ENCODE measurements at regions not wholly inside any gene's neighbourhood (a gene's known extent, or its start where the extent isn't known, plus 50 kb on each side); places are given as distances from the start of the nearest gene placed in this dataset.

DNA sequence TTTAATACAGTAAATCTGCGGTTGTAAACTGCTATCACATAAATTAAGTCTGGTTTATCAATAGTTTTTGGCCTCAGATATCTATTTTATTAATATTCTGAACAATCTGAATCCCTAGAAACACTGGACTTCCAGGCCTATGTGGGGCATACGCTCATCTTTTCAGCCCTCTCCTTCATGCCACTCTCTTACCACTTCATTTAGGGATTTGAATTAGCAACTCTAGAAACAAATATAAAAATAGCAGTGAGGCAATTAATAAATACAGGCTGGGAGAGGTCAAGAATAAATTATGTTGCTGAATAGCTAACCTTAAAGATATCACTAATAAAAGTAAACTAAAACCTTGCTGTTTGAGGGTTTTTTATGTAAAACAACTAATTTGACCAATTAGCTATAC, 480.3 kb upstream of the CD180 start:
- H3K9me3 ChIP-seq: no peaks in the 10 kb centered on the region
- no peaks in the 10 kb centered on the region for H4K20me1 ChIP-seq
- no peak for TF ChIP-seq Cebpa-rat (IDR thresholded peaks at IDR 0.05)
- no peak overlapping the region for H3K9ac ChIP-seq
- no peak overlapping the region for H3K4me3 ChIP-seq
- no peaks in the 10 kb centered on the region for H3K27me3 ChIP-seq
- H3K36me3 ChIP-seq: no peaks in the 10 kb centered on the region
- no peak overlapping the region for H3K4me2 ChIP-seq
- no peak overlapping the region for H3K27ac ChIP-seq
- peaks cover 15% of the 10 kb centered on the region for H3K4me1 ChIP-seq

DNA sequence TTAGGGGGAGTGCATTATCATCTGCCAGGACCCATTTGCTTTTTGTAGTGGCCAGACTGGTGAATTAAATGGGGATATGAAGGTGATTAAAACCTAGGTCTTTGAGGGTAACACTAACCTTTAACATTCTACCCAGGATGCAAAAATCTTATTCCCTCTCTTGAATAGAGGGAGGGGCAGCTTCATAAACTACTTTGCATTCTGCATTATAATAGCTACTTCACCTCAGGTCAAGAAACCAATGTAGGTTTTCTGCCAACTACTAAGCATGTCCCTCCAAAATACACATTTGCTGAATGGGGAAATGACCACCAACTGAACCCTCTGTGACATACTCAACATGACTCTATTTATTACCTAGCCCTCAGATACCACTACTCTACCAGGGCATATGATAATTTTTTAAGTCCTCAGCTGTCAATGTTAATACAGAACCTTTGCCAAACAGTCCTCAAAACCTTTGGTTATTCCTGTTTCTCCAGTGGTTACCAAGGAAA, 477.6 kb upstream of the CD180 start:
- Histone ChIP-seq H3K27me3 (no peaks in the 10 kb centered on the region), H3K36me3 (no peaks in the 10 kb centered on the region), H3K4me1 (peaks cover 15% of the 10 kb centered on the region), H3K4me3 (no peak overlapping the region), H4K20me1 (no peaks in the 10 kb centered on the region), H3K4me2 (no peak overlapping the region), H3K27ac (no peak overlapping the region), H3K9me3 (no peaks in the 10 kb centered on the region), H3K9ac (no peak overlapping the region)
- TF ChIP-seq Cebpa-rat (IDR thresholded peaks at IDR 0.05): no peak

DNA sequence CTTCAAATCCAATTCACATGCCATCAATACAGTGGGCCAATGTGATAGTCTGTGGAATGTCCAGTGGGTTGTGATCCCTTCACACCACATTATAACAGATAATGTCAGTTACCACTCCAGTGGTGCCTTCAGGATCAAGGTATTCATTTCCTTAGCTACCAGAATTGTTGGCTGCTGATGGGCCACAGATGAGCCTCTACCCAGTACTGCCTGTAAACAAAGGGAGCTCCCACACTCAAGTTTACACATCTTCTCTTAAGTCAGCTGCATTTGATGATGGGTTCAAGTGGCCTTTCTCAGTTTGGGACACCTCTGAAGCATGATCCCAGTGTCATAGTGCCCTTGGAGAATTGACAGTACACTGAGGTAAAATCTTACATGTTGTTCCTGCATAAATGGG, 477.0 kb upstream of the CD180 start:
- H4K20me1 ChIP-seq: no peaks in the 10 kb centered on the region
- no peaks in the 10 kb centered on the region for H3K27me3 ChIP-seq
- no peak overlapping the region for H3K9ac ChIP-seq
- no peaks in the 10 kb centered on the region for H3K36me3 ChIP-seq
- H3K27ac ChIP-seq: no peak overlapping the region
- peaks cover 15% of the 10 kb centered on the region for H3K4me1 ChIP-seq
- no peak overlapping the region for H3K4me2 ChIP-seq
- H3K9me3 ChIP-seq: no peaks in the 10 kb centered on the region
- no peak overlapping the region for H3K4me3 ChIP-seq
- no peak for TF ChIP-seq Cebpa-rat (IDR thresholded peaks at IDR 0.05)

GRCh38 chr5:67673180-67673579, 476.6 kb upstream of the CD180 start:
- no peaks in the 10 kb centered on the region for H4K20me1 ChIP-seq

DNA sequence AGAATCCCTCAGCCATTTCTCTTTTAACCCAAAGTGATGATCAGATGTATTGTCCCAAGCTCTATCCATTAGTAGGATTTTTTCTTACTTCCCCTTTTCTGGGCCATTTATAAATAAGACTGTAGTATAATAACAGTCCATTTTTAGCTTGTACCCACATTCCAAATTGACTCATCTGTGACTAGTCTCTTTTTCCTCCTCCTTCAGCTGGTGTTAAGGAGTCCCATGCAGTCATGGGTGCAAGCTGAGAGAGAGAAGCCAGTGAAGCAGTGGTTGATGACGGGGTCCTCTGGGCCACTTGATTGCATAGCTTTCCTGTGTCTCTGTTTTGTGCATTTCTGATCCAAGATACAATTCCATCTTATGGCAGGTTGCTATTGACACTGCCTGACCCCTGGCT, 476.0 kb upstream of the CD180 start:
- Histone ChIP-seq H3K36me3 (no peaks in the 10 kb centered on the region), H3K27me3 (no peaks in the 10 kb centered on the region), H3K4me1 (peaks cover 15% of the 10 kb centered on the region), H4K20me1 (no peaks in the 10 kb centered on the region), H3K9me3 (0 out of 2 replicates have a peak, but pooled peaks cover 3% of the 10 kb centered on the region), H3K9ac (no peak overlapping the region), H3K4me3 (no peak overlapping the region), H3K4me2 (peak overlapping the region; percentile 27; the same call in 1 of the 2 replicates), H3K27ac (no peak overlapping the region)
- TF ChIP-seq Cebpa-rat (IDR thresholded peaks at IDR 0.05): no peak

More at GRCh38 chr5:67673180-67673579, 476.6 kb upstream of the CD180 start:
- Histone ChIP-seq H3K4me1 (peaks cover 15% of the 10 kb centered on the region), H3K36me3 (no peaks in the 10 kb centered on the region), H3K27me3 (no peaks in the 10 kb centered on the region), H3K4me2 (peak overlapping the region; percentile 27; the same call in 1 of the 2 replicates), H3K9ac (no peak overlapping the region), H3K4me3 (no peak overlapping the region), H3K27ac (no peak overlapping the region), H3K9me3 (no peaks in the 10 kb centered on the region)
- TF ChIP-seq Cebpa-rat (IDR thresholded peaks at IDR 0.05): no peak

GRCh38 chr5:67669916-67670315, 473.3 kb upstream of the CD180 start:
- Histone ChIP-seq H3K27ac (no peak overlapping the region), H3K9me3 (peaks cover 22% of the 10 kb centered on the region), H3K4me3 (no peak overlapping the region), H3K9ac (no peak overlapping the region), H3K4me2 (no peak overlapping the region), H3K27me3 (no peaks in the 10 kb centered on the region), H4K20me1 (no peaks in the 10 kb centered on the region), H3K4me1 (peaks cover 15% of the 10 kb centered on the region), H3K36me3 (no peaks in the 10 kb centered on the region)
- no peak for TF ChIP-seq Cebpa-rat (IDR thresholded peaks at IDR 0.05)

DNA sequence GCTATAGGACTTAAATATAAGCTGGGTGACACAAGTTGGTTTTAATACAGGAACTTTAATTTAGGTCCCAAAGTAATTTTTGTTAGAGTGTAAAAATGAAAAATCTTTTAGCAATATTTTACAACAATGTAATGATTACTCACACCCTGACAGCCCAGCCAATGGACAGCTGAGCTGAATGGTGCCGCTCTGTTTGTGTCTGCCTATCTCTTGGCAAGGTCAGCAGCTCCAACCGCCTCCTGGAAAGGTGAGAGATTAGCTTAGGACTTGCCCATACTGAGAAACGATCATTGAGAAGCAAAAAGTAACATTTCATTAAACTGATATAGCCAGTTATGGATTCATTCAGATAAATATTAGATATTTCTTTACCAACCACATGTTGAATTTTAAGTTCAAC, 463.6 kb upstream of the CD180 start:
- Histone ChIP-seq H3K9me3 (no peaks in the 10 kb centered on the region), H3K27me3 (no peaks in the 10 kb centered on the region), H3K36me3 (no peaks in the 10 kb centered on the region), H3K4me2 (no peak overlapping the region), H3K4me1 (no peaks in the 10 kb centered on the region), H4K20me1 (no peaks in the 10 kb centered on the region), H3K9ac (no peak overlapping the region), H3K4me3 (no peak overlapping the region), H3K27ac (no peak overlapping the region)
- no peak for TF ChIP-seq Cebpa-rat (IDR thresholded peaks at IDR 0.05)

DNA sequence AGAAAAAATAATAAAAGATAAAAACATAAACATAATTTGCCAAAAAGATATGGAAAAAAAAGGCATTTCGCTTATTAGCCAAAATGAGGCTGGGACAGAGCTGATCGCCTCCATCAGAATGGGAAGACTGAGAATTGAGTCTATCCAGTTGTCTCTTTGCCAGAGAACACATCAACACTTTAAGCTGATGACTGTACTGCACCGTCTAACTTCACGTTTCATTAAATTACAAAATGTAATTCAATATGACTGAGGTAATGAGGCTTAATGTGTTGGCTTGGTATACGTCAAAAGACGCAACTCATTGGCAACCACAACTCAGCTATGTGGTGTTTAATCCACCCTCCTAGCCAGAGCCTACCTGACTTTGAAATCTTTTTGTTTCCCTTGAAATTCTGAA, 462.7 kb upstream of the CD180 start:
- Histone ChIP-seq H3K4me1 (no peaks in the 10 kb centered on the region), H3K27ac (no peak overlapping the region), H3K27me3 (no peaks in the 10 kb centered on the region), H3K4me3 (no peak overlapping the region), H3K9me3 (no peaks in the 10 kb centered on the region), H3K4me2 (no peak overlapping the region), H3K9ac (no peak overlapping the region), H3K36me3 (no peaks in the 10 kb centered on the region), H4K20me1 (no peaks in the 10 kb centered on the region)
- no peak for TF ChIP-seq Cebpa-rat (IDR thresholded peaks at IDR 0.05)

GRCh38 chr5:67657055-67657454, 460.5 kb upstream of the CD180 start:
- H3K9me3 ChIP-seq: no peaks in the 10 kb centered on the region
- H3K36me3 ChIP-seq: no peaks in the 10 kb centered on the region
- no peak overlapping the region for H3K27ac ChIP-seq
- no peaks in the 10 kb centered on the region for H3K4me1 ChIP-seq
- no peak overlapping the region for H3K9ac ChIP-seq
- H3K4me2 ChIP-seq: no peak overlapping the region
- H3K27me3 ChIP-seq: no peaks in the 10 kb centered on the region
- no peak for TF ChIP-seq Cebpa-rat (IDR thresholded peaks at IDR 0.05)
- no peak overlapping the region for H3K4me3 ChIP-seq
- H4K20me1 ChIP-seq: no peaks in the 10 kb centered on the region

DNA sequence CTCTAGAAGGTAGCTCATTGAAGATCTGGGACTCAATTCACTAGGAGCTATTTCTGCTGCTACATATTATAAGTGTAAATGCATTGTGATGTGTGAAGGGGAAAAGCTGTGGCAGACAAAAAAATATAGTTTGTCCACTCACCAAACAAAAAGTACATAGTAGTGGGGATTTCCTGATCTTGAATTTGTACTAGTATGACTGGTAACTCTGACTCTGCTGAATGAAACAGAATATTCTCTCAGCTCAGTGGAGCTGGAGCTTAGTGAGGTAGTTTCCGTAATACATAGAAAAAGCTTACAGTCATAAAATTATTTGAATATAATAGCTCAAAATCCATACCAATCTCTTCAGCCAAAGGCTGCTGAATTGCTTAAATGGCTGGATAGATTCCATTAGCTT, 455.6 kb upstream of the CD180 start:
- Histone ChIP-seq H3K4me2 (no peak overlapping the region), H4K20me1 (no peaks in the 10 kb centered on the region), H3K4me3 (no peak overlapping the region), H3K36me3 (no peaks in the 10 kb centered on the region), H3K9me3 (no peaks in the 10 kb centered on the region), H3K4me1 (no peaks in the 10 kb centered on the region), H3K27me3 (no peaks in the 10 kb centered on the region), H3K27ac (no peak overlapping the region), H3K9ac (no peak overlapping the region)
- no peak for TF ChIP-seq Cebpa-rat (IDR thresholded peaks at IDR 0.05)

DNA sequence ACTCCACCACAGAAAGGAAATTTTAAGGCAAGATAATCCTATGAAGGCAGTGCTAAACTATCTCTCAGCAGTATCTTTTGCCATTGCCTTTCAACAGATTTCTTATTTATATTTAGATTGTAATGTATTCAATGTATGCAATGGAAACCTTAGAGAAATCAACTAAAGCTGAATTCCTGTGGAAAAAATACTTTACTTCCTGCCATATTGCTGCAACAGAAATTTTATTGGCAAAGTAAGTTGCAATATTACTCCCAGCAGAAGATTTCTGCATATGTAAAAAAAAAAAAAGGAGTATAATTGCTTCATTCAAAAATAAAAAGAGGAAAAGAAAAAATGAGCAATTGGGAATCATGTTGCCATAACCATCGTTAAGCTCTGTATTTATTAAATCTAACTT, 454.6 kb upstream of the CD180 start:
- no peak for TF ChIP-seq Cebpa-rat (IDR thresholded peaks at IDR 0.05)
- no peaks in the 10 kb centered on the region for H3K36me3 ChIP-seq
- no peaks in the 10 kb centered on the region for H4K20me1 ChIP-seq
- no peaks in the 10 kb centered on the region for H3K4me1 ChIP-seq
- no peaks in the 10 kb centered on the region for H3K9me3 ChIP-seq
- no peaks in the 10 kb centered on the region for H3K27me3 ChIP-seq
- no peak overlapping the region for H3K9ac ChIP-seq
- H3K4me3 ChIP-seq: no peak overlapping the region
- H3K4me2 ChIP-seq: no peak overlapping the region
- H3K27ac ChIP-seq: no peak overlapping the region

All from BLaER1 (cell line).